ENCODE measurements at regions not wholly inside any gene's neighbourhood (a gene's known extent, or its start where the extent isn't known, plus 50 kb on each side); places are given as distances from the start of the nearest gene placed in this dataset.

GRCh38 chr16:85182286-85182685 lies 70.0 kb upstream of the CIBAR2 start:
- H3K9me2 ChIP-seq (replicated peaks; ENCODE audit: low read depth, low read length): no peaks in the 10 kb centered on the region
- no peaks in the 10 kb centered on the region for H3K4me1 ChIP-seq (ENCODE audit: insufficient read depth, low read length, poor library complexity, severe bottlenecking)
- no peaks in the 10 kb centered on the region for H3F3A ChIP-seq (ENCODE audit: low read depth)
- no peaks in the 10 kb centered on the region for H3K79me2 ChIP-seq (ENCODE audit: insufficient read depth, low read length)
- H4K20me1 ChIP-seq (ENCODE audit: insufficient read depth, low read length, poor library complexity, severe bottlenecking): no peaks in the 10 kb centered on the region
- no peak overlapping the region for H2AFZ ChIP-seq (ENCODE audit: low read length)
- TF ChIP-seq EZH2phosphoT487 (IDR thresholded peaks at IDR 0.05; ENCODE audit: borderline replicate concordance): no peak
- TF ChIP-seq, protein P1, sequence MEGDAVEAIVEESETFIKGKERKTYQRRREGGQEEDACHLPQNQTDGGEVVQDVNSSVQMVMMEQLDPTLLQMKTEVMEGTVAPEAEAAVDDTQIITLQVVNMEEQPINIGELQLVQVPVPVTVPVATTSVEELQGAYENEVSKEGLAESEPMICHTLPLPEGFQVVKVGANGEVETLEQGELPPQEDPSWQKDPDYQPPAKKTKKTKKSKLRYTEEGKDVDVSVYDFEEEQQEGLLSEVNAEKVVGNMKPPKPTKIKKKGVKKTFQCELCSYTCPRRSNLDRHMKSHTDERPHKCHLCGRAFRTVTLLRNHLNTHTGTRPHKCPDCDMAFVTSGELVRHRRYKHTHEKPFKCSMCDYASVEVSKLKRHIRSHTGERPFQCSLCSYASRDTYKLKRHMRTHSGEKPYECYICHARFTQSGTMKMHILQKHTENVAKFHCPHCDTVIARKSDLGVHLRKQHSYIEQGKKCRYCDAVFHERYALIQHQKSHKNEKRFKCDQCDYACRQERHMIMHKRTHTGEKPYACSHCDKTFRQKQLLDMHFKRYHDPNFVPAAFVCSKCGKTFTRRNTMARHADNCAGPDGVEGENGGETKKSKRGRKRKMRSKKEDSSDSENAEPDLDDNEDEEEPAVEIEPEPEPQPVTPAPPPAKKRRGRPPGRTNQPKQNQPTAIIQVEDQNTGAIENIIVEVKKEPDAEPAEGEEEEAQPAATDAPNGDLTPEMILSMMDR (conservative IDR thresholded peaks at IDR 0.05; ENCODE audit: low read length): no peak
- H3K4me3 ChIP-seq (ENCODE audit: low read length, poor library complexity, severe bottlenecking): no peak overlapping the region
- H3K9ac ChIP-seq (ENCODE audit: low read depth, low read length, poor library complexity, severe bottlenecking): no peak overlapping the region
- H3K36me3 ChIP-seq (ENCODE audit: insufficient read depth, low read length): no peaks in the 10 kb centered on the region
- no peaks in the 10 kb centered on the region for H3K9me3 ChIP-seq (ENCODE audit: insufficient read depth, low read depth, low read length)
- H3K27me3 ChIP-seq (ENCODE audit: insufficient read depth, low read length, poor library complexity, severe bottlenecking): no peaks in the 10 kb centered on the region
- no peak overlapping the region for H3K4me2 ChIP-seq (ENCODE audit: low read depth, low read length, poor library complexity, severe bottlenecking)

DNA sequence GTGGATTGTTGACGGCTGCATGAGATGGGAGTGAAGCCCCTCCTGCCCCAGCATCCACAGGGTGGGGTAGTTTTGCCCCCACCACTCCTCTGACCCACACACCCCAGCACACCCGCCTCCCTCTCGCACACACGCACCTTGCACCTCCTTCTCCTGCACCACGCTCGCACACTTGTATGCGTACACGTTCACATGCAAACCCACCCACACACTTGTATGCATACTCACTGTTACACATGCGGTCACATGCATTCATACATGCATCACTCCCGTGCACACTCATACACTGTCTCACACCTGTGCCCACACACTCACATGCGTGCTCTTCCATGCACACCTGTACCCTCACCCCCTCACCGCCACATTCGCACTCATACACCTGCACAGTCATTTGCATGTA lies 70.5 kb upstream of the CIBAR2 start:
- no peaks in the 10 kb centered on the region for H4K20me1 ChIP-seq (ENCODE audit: insufficient read depth, low read length, poor library complexity, severe bottlenecking)
- H3F3A ChIP-seq (ENCODE audit: low read depth): no peaks in the 10 kb centered on the region
- H3K36me3 ChIP-seq (ENCODE audit: insufficient read depth, low read length): no peaks in the 10 kb centered on the region
- no peak overlapping the region for H3K9ac ChIP-seq (ENCODE audit: low read depth, low read length, poor library complexity, severe bottlenecking)
- no peak overlapping the region for H2AFZ ChIP-seq (ENCODE audit: low read length)
- H3K9me3 ChIP-seq (ENCODE audit: insufficient read depth, low read depth, low read length): no peaks in the 10 kb centered on the region
- H3K4me3 ChIP-seq (ENCODE audit: low read length, poor library complexity, severe bottlenecking): no peak overlapping the region
- TF ChIP-seq, protein P1 (conservative IDR thresholded peaks at IDR 0.05; ENCODE audit: low read length): no peak
- no peak for TF ChIP-seq EZH2phosphoT487 (IDR thresholded peaks at IDR 0.05; ENCODE audit: borderline replicate concordance)
- H3K4me1 ChIP-seq (ENCODE audit: insufficient read depth, low read length, poor library complexity, severe bottlenecking): no peaks in the 10 kb centered on the region
- H3K27me3 ChIP-seq (ENCODE audit: insufficient read depth, low read length, poor library complexity, severe bottlenecking): no peaks in the 10 kb centered on the region
- H3K4me2 ChIP-seq (ENCODE audit: low read depth, low read length, poor library complexity, severe bottlenecking): no peak overlapping the region
- H3K9me2 ChIP-seq (replicated peaks; ENCODE audit: low read depth, low read length): no peaks in the 10 kb centered on the region
- H3K79me2 ChIP-seq (ENCODE audit: insufficient read depth, low read length): no peaks in the 10 kb centered on the region

GRCh38 chr16:85183564-85183963 lies 71.3 kb upstream of the CIBAR2 start:
- TF ChIP-seq, protein P1 (conservative IDR thresholded peaks at IDR 0.05; ENCODE audit: low read length): no peak
- no peak for TF ChIP-seq EZH2phosphoT487 (IDR thresholded peaks at IDR 0.05; ENCODE audit: borderline replicate concordance)
- Histone ChIP-seq H3K4me3 (ENCODE audit: low read length, poor library complexity, severe bottlenecking) (no peak overlapping the region), H3K36me3 (ENCODE audit: insufficient read depth, low read length) (no peaks in the 10 kb centered on the region)

More at GRCh38 chr16:85183564-85183963, 71.3 kb upstream of the CIBAR2 start:
- H3K4me2 ChIP-seq (ENCODE audit: low read depth, low read length, poor library complexity, severe bottlenecking): no peak overlapping the region
- H3K79me2 ChIP-seq (ENCODE audit: insufficient read depth, low read length): no peaks in the 10 kb centered on the region
- H3K9ac ChIP-seq (ENCODE audit: low read depth, low read length, poor library complexity, severe bottlenecking): no peak overlapping the region
- H3K4me1 ChIP-seq (ENCODE audit: insufficient read depth, low read length, poor library complexity, severe bottlenecking): no peaks in the 10 kb centered on the region
- no peaks in the 10 kb centered on the region for H3K9me2 ChIP-seq (replicated peaks; ENCODE audit: low read depth, low read length)
- H3K9me3 ChIP-seq (ENCODE audit: insufficient read depth, low read depth, low read length): no peaks in the 10 kb centered on the region
- H3F3A ChIP-seq (ENCODE audit: low read depth): no peaks in the 10 kb centered on the region
- no peaks in the 10 kb centered on the region for H3K27me3 ChIP-seq (ENCODE audit: insufficient read depth, low read length, poor library complexity, severe bottlenecking)
- no peak overlapping the region for H2AFZ ChIP-seq (ENCODE audit: low read length)
- no peaks in the 10 kb centered on the region for H4K20me1 ChIP-seq (ENCODE audit: insufficient read depth, low read length, poor library complexity, severe bottlenecking)

Data from Loucy (cell line).